ENCODE measurements at regions not wholly inside any gene's neighbourhood (a gene's known extent, or its start where the extent isn't known, plus 50 kb on each side); places are given as distances from the start of the nearest gene placed in this dataset.

DNA sequence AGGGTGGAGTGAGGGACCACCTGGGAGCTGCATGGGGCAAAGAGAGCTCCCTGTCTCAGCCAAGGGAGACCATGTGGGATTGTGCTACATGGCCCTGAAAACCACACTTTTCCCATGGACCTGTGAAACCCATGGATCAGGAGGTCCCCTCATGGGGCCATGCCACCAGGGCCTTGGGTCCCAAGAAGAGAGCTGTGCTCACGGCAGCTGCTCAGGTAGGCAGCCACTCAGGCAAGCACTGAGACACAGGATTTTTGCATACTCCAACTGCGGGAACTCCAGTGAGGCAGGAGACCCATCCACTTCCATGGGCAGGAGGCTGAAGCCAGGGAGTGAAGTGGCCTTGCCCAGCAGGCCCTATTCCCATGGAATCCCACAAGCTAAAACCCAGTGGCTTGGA is 190.0 kb downstream of the KCNA4 start:
- no peak for TF ChIP-seq TEAD4 (IDR thresholded peaks at IDR 0.05)
- no peak for TF ChIP-seq TAF1 (IDR thresholded peaks at IDR 0.05; ENCODE audit: low read depth)
- no peak for TF ChIP-seq EP300 (IDR thresholded peaks at IDR 0.05; ENCODE audit: borderline replicate concordance)
- TF ChIP-seq YY1 (IDR thresholded peaks at IDR 0.05; ENCODE audit: low read depth): no peak
- no peak for TF ChIP-seq USF1 (IDR thresholded peaks at IDR 0.05)
- TF ChIP-seq NFIC (IDR thresholded peaks at IDR 0.05): no peak

GRCh38 chr11:29816359-29816758 is 200.5 kb downstream of the KCNA4 start:
- TF ChIP-seq CREB1 (IDR thresholded peaks at IDR 0.05; ENCODE audit: low read depth) (no peak), EP300 (IDR thresholded peaks at IDR 0.05; ENCODE audit: borderline replicate concordance) (no peak), TCF12 (IDR thresholded peaks at IDR 0.05; ENCODE audit: low read depth) (no peak), FOXM1 (IDR thresholded peaks at IDR 0.05; ENCODE audit: borderline replicate concordance, low read depth) (no peak), NFIC (IDR thresholded peaks at IDR 0.05) (no peak), RAD21 (IDR thresholded peaks at IDR 0.05; ENCODE audit: low read depth) (no peak), TAF1 (IDR thresholded peaks at IDR 0.05; ENCODE audit: low read depth) (no peak), YY1 (IDR thresholded peaks at IDR 0.05; ENCODE audit: low read depth) (no peak), ZBTB7A (IDR thresholded peaks at IDR 0.05; ENCODE audit: low read depth) (no peak)

GRCh38 chr11:29809121-29809520 is 207.7 kb downstream of the KCNA4 start:
- TF ChIP-seq EP300 (IDR thresholded peaks at IDR 0.05; ENCODE audit: borderline replicate concordance): no peak
- no peak for TF ChIP-seq MAX (IDR thresholded peaks at IDR 0.05)
- TF ChIP-seq YY1 (IDR thresholded peaks at IDR 0.05; ENCODE audit: low read depth): no peak
- no peak for TF ChIP-seq TEAD4 (IDR thresholded peaks at IDR 0.05)
- no peak for TF ChIP-seq CEBPB (IDR thresholded peaks at IDR 0.05)
- TF ChIP-seq EGR1 (IDR thresholded peaks at IDR 0.05): no peak
- TF ChIP-seq RAD21 (IDR thresholded peaks at IDR 0.05; ENCODE audit: low read depth): no peak
- no peak for TF ChIP-seq CREB1 (IDR thresholded peaks at IDR 0.05; ENCODE audit: low read depth)
- TF ChIP-seq USF1 (IDR thresholded peaks at IDR 0.05): no peak
- TF ChIP-seq ZBTB7A (IDR thresholded peaks at IDR 0.05; ENCODE audit: low read depth): no peak
- TF ChIP-seq, protein P1, sequence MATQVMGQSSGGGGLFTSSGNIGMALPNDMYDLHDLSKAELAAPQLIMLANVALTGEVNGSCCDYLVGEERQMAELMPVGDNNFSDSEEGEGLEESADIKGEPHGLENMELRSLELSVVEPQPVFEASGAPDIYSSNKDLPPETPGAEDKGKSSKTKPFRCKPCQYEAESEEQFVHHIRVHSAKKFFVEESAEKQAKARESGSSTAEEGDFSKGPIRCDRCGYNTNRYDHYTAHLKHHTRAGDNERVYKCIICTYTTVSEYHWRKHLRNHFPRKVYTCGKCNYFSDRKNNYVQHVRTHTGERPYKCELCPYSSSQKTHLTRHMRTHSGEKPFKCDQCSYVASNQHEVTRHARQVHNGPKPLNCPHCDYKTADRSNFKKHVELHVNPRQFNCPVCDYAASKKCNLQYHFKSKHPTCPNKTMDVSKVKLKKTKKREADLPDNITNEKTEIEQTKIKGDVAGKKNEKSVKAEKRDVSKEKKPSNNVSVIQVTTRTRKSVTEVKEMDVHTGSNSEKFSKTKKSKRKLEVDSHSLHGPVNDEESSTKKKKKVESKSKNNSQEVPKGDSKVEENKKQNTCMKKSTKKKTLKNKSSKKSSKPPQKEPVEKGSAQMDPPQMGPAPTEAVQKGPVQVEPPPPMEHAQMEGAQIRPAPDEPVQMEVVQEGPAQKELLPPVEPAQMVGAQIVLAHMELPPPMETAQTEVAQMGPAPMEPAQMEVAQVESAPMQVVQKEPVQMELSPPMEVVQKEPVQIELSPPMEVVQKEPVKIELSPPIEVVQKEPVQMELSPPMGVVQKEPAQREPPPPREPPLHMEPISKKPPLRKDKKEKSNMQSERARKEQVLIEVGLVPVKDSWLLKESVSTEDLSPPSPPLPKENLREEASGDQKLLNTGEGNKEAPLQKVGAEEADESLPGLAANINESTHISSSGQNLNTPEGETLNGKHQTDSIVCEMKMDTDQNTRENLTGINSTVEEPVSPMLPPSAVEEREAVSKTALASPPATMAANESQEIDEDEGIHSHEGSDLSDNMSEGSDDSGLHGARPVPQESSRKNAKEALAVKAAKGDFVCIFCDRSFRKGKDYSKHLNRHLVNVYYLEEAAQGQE (IDR thresholded peaks at IDR 0.05; ENCODE audit: low read depth): no peak
- TF ChIP-seq TCF12 (IDR thresholded peaks at IDR 0.05; ENCODE audit: low read depth): no peak
- TF ChIP-seq NFIC (IDR thresholded peaks at IDR 0.05): no peak
- TF ChIP-seq FOXM1 (IDR thresholded peaks at IDR 0.05; ENCODE audit: borderline replicate concordance, low read depth): no peak

DNA sequence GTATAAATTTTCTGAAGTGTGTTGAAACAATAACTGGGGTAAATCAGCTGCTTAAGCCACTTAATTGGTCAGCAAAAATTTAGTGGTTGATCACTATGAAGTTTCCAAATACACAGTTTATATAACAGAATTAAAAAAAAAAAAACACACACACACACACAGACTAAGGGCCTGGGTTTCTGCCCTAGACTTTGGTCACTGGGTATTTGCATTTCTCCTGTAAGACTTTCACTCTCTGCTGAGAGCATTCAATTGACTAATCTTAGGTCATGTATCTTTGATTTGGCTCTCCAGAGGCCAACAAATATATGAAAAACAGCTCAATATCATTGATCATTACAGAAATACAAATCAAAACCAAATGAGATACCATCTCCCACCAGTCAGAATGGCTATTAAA is 214.3 kb downstream of the KCNA4 start:
- TF ChIP-seq FOXM1 (IDR thresholded peaks at IDR 0.05; ENCODE audit: borderline replicate concordance, low read depth) (no peak), TAF1 (IDR thresholded peaks at IDR 0.05; ENCODE audit: low read depth) (no peak), TEAD4 (IDR thresholded peaks at IDR 0.05) (no peak)
- TF ChIP-seq, protein P1 (IDR thresholded peaks at IDR 0.05; ENCODE audit: low read depth): no peak

GRCh38 chr11:29801561-29801960 is 215.3 kb downstream of the KCNA4 start:
- TF ChIP-seq TEAD4 (IDR thresholded peaks at IDR 0.05) (no peak), EP300 (IDR thresholded peaks at IDR 0.05; ENCODE audit: borderline replicate concordance) (no peak), NFIC (IDR thresholded peaks at IDR 0.05) (no peak), TAF1 (IDR thresholded peaks at IDR 0.05; ENCODE audit: low read depth) (no peak), FOXM1 (IDR thresholded peaks at IDR 0.05; ENCODE audit: borderline replicate concordance, low read depth) (no peak), YY1 (IDR thresholded peaks at IDR 0.05; ENCODE audit: low read depth) (no peak), CREB1 (IDR thresholded peaks at IDR 0.05; ENCODE audit: low read depth) (no peak), ZBTB7A (IDR thresholded peaks at IDR 0.05; ENCODE audit: low read depth) (no peak), CEBPB (IDR thresholded peaks at IDR 0.05) (no peak), USF1 (IDR thresholded peaks at IDR 0.05) (no peak), MAX (IDR thresholded peaks at IDR 0.05) (no peak), RAD21 (IDR thresholded peaks at IDR 0.05; ENCODE audit: low read depth) (no peak), TCF12 (IDR thresholded peaks at IDR 0.05; ENCODE audit: low read depth) (no peak), EGR1 (IDR thresholded peaks at IDR 0.05) (no peak)
- TF ChIP-seq, protein P1 (IDR thresholded peaks at IDR 0.05; ENCODE audit: low read depth): no peak

Measured in Ishikawa (cell line).